HG03103 (cell line): ENCODE measurements at regions not wholly inside any gene's neighbourhood (a gene's known extent, or its start where the extent isn't known, plus 50 kb on each side); places are given as distances from the start of the nearest gene placed in this dataset.
"Not testable (repeated sequence)": the region's sequence is repeated elsewhere in the genome, so short reads cannot be mapped to it uniquely, and the experiment has no call there.

Source experiments
- ATAC-seq: cut with Tn5 transposase; IDR thresholded peaks from one replicate; pipeline ENCODE4 v1.9.1; 2021; ENCODE audit warnings: low read depth; ENCODE audit not compliant: unreplicated experiment

GRCh38 chr14:105892453-105893441 is 366.4 kb downstream of the TMEM121 start:
- ATAC-seq = not testable (repeated sequence)

- not testable (repeated sequence) for ATAC-seq
These were observed 367.3 kb downstream of the TMEM121 start for GRCh38 chr14:105893686-105894085.

- no peak for ATAC-seq
These were observed 368.0 kb downstream of the TMEM121 start for GRCh38 chr14:105894125-105894977.

GRCh38 chr14:105894978-105895881 is 368.8 kb downstream of the TMEM121 start:
- ATAC-seq = no peak

GRCh38 chr14:105896206-105896605 is 369.8 kb downstream of the TMEM121 start:
- ATAC-seq = not testable (repeated sequence)

GRCh38 chr14:105896961-105897724 is 370.8 kb downstream of the TMEM121 start:
- ATAC-seq = not testable (repeated sequence)

GRCh38 chr14:105897725-105898113 is 371.3 kb downstream of the TMEM121 start:
- no peak for ATAC-seq

GRCh38 chr14:105898482-105899010 is 372.2 kb downstream of the TMEM121 start:
- ATAC-seq = no peak

GRCh38 chr14:105899071-105899641 is 372.8 kb downstream of the TMEM121 start:
- no peak for ATAC-seq

GRCh38 chr14:105899657-105900397 is 373.4 kb downstream of the TMEM121 start:
- no peak for ATAC-seq

- no peak for ATAC-seq
These were observed 374.2 kb downstream of the TMEM121 start for GRCh38 chr14:105900398-105901160.

- no peak for ATAC-seq
These were observed 374.8 kb downstream of the TMEM121 start for GRCh38 chr14:105901226-105901625.

GRCh38 chr14:105902131-105902898 is 375.9 kb downstream of the TMEM121 start:
- ATAC-seq = no peak

- not testable (repeated sequence) for ATAC-seq
These were observed 376.4 kb downstream of the TMEM121 start for GRCh38 chr14:105902899-105903165.

- no peak for ATAC-seq
These were observed 377.6 kb downstream of the TMEM121 start for GRCh38 chr14:105903971-105904370.

- no peak for ATAC-seq
These were observed 378.0 kb downstream of the TMEM121 start for GRCh38 chr14:105904379-105904778.

GRCh38 chr14:105905456-105905855 is 379.1 kb downstream of the TMEM121 start:
- no peak for ATAC-seq
